Natural killer cell treated with Interleukin-12 subunit alpha and Interleukin-12 subunit beta and Interleukin-15 and Interleukin-18, amount 100 ng/mL, for 72 hours (primary cell): ENCODE measurements at regions not wholly inside any gene's neighbourhood (a gene's known extent, or its start where the extent isn't known, plus 50 kb on each side); places are given as distances from the start of the nearest gene placed in this dataset.

ENCODE experiments used
- ATAC-seq, 2 donors: fragments of 150-1000 bp; cut with Tn5 transposase in 1 of 2; sonication (Bioruptor Pico), chemical (Tn5 transposase) in 1 of 2; 2 replicates each; pipeline ENCODE4 v1.10.0; 2021
- DNase-seq: peaks from one replicate; pipeline ENCODE4 v3.0.0; 2022; ENCODE audit warnings: low spot score
- H3K27ac Mint-ChIP-seq, 2 donors: 1 replicate in 1 of 2; 2 replicates in 1 of 2; pipeline ENCODE4 v1.8.0; 2022; ENCODE audit warnings: mixed read lengths in 2 of 2, mild to moderate bottlenecking in 1 of 2, moderate library complexity in 1 of 2
- H3K27me3 Mint-ChIP-seq, 2 donors: 1 replicate in 1 of 2; 2 replicates in 1 of 2; pipeline ENCODE4 v1.8.0; 2022; ENCODE audit warnings: mixed read lengths in 2 of 2
- H3K36me3 Mint-ChIP-seq: one replicate; pipeline ENCODE4 v1.8.0; 2022; ENCODE audit warnings: mixed read lengths
- H3K4me1 Mint-ChIP-seq, 2 donors: 1 replicate in 1 of 2; 2 replicates in 1 of 2; pipeline ENCODE4 v1.8.0; 2022; ENCODE audit warnings: low read depth in 2 of 2, mixed read lengths in 2 of 2, mild to moderate bottlenecking in 1 of 2
- H3K4me3 Mint-ChIP-seq: one replicate; pipeline ENCODE4 v1.8.0; 2022; ENCODE audit warnings: mixed read lengths
- H3K9me3 Mint-ChIP-seq: 2 replicates; pipeline ENCODE4 v1.8.0; 2022; ENCODE audit warnings: mixed read lengths

- Mint-ChIP-seq H3K27me3 (peaks cover 23 to 43% of the 10 kb centered on the region in 2 donors), H3K9me3 (no peaks in the 10 kb centered on the region), H3K36me3 (no peaks in the 10 kb centered on the region), H3K4me3 (no peak overlapping the region), H3K4me1 (no peaks in the 10 kb centered on the region), H3K27ac (no peak overlapping the region)
- DNase-seq, result no peak
- peak in 1 of 2 donors; percentile 40 for ATAC-seq
These were observed 135.4 kb upstream of the SLC44A3 start for GRCh38 chr1:94684690-94685250.

- Mint-ChIP-seq H3K27me3 (peaks cover 29 to 51% of the 10 kb centered on the region in 2 donors), H3K9me3 (no peaks in the 10 kb centered on the region), H3K36me3 (no peaks in the 10 kb centered on the region), H3K4me1 (no peaks in the 10 kb centered on the region), H3K4me3 (no peak overlapping the region), H3K27ac (no peak overlapping the region)
- ATAC-seq, result no peak
- no peak for DNase-seq
These were observed 136.3 kb upstream of the SLC44A3 start for GRCh38 chr1:94683886-94684285.

- Mint-ChIP-seq H3K9me3 (no peaks in the 10 kb centered on the region), H3K4me3 (no peak overlapping the region), H3K4me1 (no peaks in the 10 kb centered on the region), H3K27me3 (peaks cover 29 to 44% of the 10 kb centered on the region in 2 donors), H3K36me3 (no peaks in the 10 kb centered on the region), H3K27ac (no peak overlapping the region)
- DNase-seq, result no peak
- ATAC-seq, result no peak
These were observed 138.4 kb upstream of the F3 start for GRCh38 chr1:94680039-94680377.

GRCh38 chr1:94679332-94680038 lies 137.9 kb upstream of the F3 start:
- Mint-ChIP-seq H3K27me3 (peaks cover 27 to 44% of the 10 kb centered on the region in 2 donors), H3K9me3 (no peaks in the 10 kb centered on the region), H3K4me3 (no peak overlapping the region), H3K4me1 (no peaks in the 10 kb centered on the region), H3K27ac (no peak overlapping the region), H3K36me3 (no peaks in the 10 kb centered on the region)
- ATAC-seq (no peak), DNase-seq (no peak)

- Mint-ChIP-seq H3K4me1 (no peaks in the 10 kb centered on the region), H3K4me3 (no peak overlapping the region), H3K27me3 (peaks cover 25 to 38% of the 10 kb centered on the region in 2 donors), H3K9me3 (no peaks in the 10 kb centered on the region), H3K27ac (no peak overlapping the region), H3K36me3 (no peaks in the 10 kb centered on the region)
- DNase-seq (no peak), ATAC-seq (no peak)
These were observed 136.8 kb upstream of the F3 start for GRCh38 chr1:94678202-94678848.

GRCh38 chr1:94677714-94678113 lies 136.2 kb upstream of the F3 start:
- Mint-ChIP-seq H3K27ac (no peak overlapping the region), H3K4me3 (no peak overlapping the region), H3K27me3 (peaks cover 25 to 37% of the 10 kb centered on the region in 2 donors), H3K4me1 (no peaks in the 10 kb centered on the region), H3K9me3 (no peaks in the 10 kb centered on the region), H3K36me3 (no peaks in the 10 kb centered on the region)
- no peak for ATAC-seq
- no peak for DNase-seq

- Mint-ChIP-seq H3K27me3 (peaks cover 26 to 31% of the 10 kb centered on the region in 2 donors), H3K9me3 (no peaks in the 10 kb centered on the region), H3K36me3 (no peaks in the 10 kb centered on the region), H3K4me1 (no peaks in the 10 kb centered on the region), H3K4me3 (no peak overlapping the region), H3K27ac (no peak overlapping the region)
- ATAC-seq (no peak), DNase-seq (no peak)
These were observed 135.5 kb upstream of the F3 start for GRCh38 chr1:94677087-94677486.

- no peak for DNase-seq
- no peaks in the 10 kb centered on the region for H3K4me1 Mint-ChIP-seq
- H3K36me3 Mint-ChIP-seq, result no peaks in the 10 kb centered on the region
- peaks cover 27% of the 10 kb centered on the region in 2 donors for H3K27me3 Mint-ChIP-seq
- ATAC-seq, result no peak
- no peak overlapping the region for H3K27ac Mint-ChIP-seq
- H3K4me3 Mint-ChIP-seq, result no peak overlapping the region
- no peaks in the 10 kb centered on the region for H3K9me3 Mint-ChIP-seq
These were observed 135.1 kb upstream of the F3 start for GRCh38 chr1:94676686-94677085.

- Mint-ChIP-seq H3K9me3 (no peaks in the 10 kb centered on the region), H3K27me3 (peaks cover 29 to 31% of the 10 kb centered on the region in 2 donors)
- no peak for ATAC-seq
These were observed 133.8 kb upstream of the F3 start for GRCh38 chr1:94675373-94675772.

GRCh38 chr1:94674876-94675275 lies 133.3 kb upstream of the F3 start:
- Mint-ChIP-seq H3K4me1 (no peaks in the 10 kb centered on the region), H3K36me3 (no peaks in the 10 kb centered on the region), H3K27me3 (peaks cover 29 to 34% of the 10 kb centered on the region in 2 donors), H3K27ac (no peak overlapping the region), H3K4me3 (no peak overlapping the region), H3K9me3 (no peaks in the 10 kb centered on the region)
- ATAC-seq (no peak), DNase-seq (no peak)

More at GRCh38 chr1:94675373-94675772, 133.8 kb upstream of the F3 start:
- no peak overlapping the region for H3K27ac Mint-ChIP-seq
- H3K4me1 Mint-ChIP-seq, result no peaks in the 10 kb centered on the region
- no peak overlapping the region for H3K4me3 Mint-ChIP-seq
- no peaks in the 10 kb centered on the region for H3K36me3 Mint-ChIP-seq
- no peak for DNase-seq

GRCh38 chr1:94672934-94673333 lies 131.4 kb upstream of the F3 start:
- no peak overlapping the region for H3K4me3 Mint-ChIP-seq
- no peak for DNase-seq
- H3K36me3 Mint-ChIP-seq, result no peaks in the 10 kb centered on the region
- H3K27me3 Mint-ChIP-seq, result peaks cover 30 to 34% of the 10 kb centered on the region in 2 donors
- H3K9me3 Mint-ChIP-seq, result no peaks in the 10 kb centered on the region
- no peak for ATAC-seq
- H3K27ac Mint-ChIP-seq, result no peak overlapping the region
- no peaks in the 10 kb centered on the region for H3K4me1 Mint-ChIP-seq

- H3K27ac Mint-ChIP-seq, result no peak overlapping the region
- no peak overlapping the region for H3K4me3 Mint-ChIP-seq
- H3K27me3 Mint-ChIP-seq, result peaks cover 34 to 43% of the 10 kb centered on the region in 2 donors
- H3K36me3 Mint-ChIP-seq, result no peaks in the 10 kb centered on the region
- H3K9me3 Mint-ChIP-seq, result no peaks in the 10 kb centered on the region
- no peaks in the 10 kb centered on the region for H3K4me1 Mint-ChIP-seq
- ATAC-seq (no peak), DNase-seq (no peak)
These were observed 130.4 kb upstream of the F3 start for GRCh38 chr1:94672001-94672400.

GRCh38 chr1:94670273-94670672 lies 128.7 kb upstream of the F3 start:
- DNase-seq, result no peak
- no peak for ATAC-seq
- Mint-ChIP-seq H3K36me3 (no peaks in the 10 kb centered on the region), H3K27me3 (peaks cover 33 to 37% of the 10 kb centered on the region in 2 donors), H3K4me1 (no peaks in the 10 kb centered on the region), H3K4me3 (no peak overlapping the region), H3K27ac (no peak overlapping the region), H3K9me3 (no peaks in the 10 kb centered on the region)

- H3K4me1 Mint-ChIP-seq, result no peaks in the 10 kb centered on the region
- H3K27ac Mint-ChIP-seq, result no peak overlapping the region
- no peaks in the 10 kb centered on the region for H3K36me3 Mint-ChIP-seq
- no peak overlapping the region for H3K4me3 Mint-ChIP-seq
- DNase-seq (no peak), ATAC-seq (no peak)
- H3K27me3 Mint-ChIP-seq, result peaks cover 29 to 32% of the 10 kb centered on the region in 2 donors
- no peaks in the 10 kb centered on the region for H3K9me3 Mint-ChIP-seq
These were observed 127.6 kb upstream of the F3 start for GRCh38 chr1:94669198-94669597.
